ENCODE measurements at regions not wholly inside any gene's neighbourhood (a gene's known extent, or its start where the extent isn't known, plus 50 kb on each side); places are given as distances from the start of the nearest gene placed in this dataset.

DNA sequence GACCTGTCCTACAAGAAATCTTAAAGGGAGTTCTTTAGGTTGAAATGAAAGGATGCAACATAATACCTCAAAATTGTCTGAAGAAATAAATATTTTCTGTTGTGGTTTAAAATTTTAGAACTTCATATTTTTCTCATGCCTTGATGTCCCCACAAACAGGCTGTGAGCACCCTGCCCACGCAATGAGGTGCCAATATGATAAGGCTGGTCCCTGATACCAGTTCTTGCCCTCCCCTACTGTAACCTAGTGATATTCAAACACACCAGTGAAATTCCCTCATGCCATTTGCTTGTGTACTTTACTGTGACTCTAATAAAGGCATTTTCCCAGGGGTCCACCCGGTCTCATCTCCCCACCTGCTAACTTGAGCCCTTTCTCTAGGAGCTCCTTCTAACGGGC, 67.3 kb upstream of the SIRPG start:
- Histone ChIP-seq H4K20me1 (ENCODE audit: insufficient read depth) (no peaks in the 10 kb centered on the region), H3K36me3 (ENCODE audit: low read depth) (no peaks in the 10 kb centered on the region), H3K9ac (no peak overlapping the region), H3K9me3 (ENCODE audit: low read depth) (no peaks in the 10 kb centered on the region), H3K9me2 (ENCODE audit: insufficient read depth) (no peaks in the 10 kb centered on the region), H2AFZ (no peak overlapping the region), H3K4me2 (ENCODE audit: unreplicated experiment) (no peak overlapping the region), H3K4me1 (ENCODE audit: insufficient read depth) (peaks cover 6% of the 10 kb centered on the region), H3K79me2 (ENCODE audit: insufficient read depth) (no peaks in the 10 kb centered on the region), H3F3A (ENCODE audit: insufficient read depth) (peaks cover 7% of the 10 kb centered on the region), H3K4me3 (no peak overlapping the region), H3K27ac (no peak overlapping the region), H3K27me3 (replicated peaks; ENCODE audit: insufficient read depth) (no peaks in the 10 kb centered on the region)
- in situ Hi-C loops (cut with MboI): no loop called here
- no peak for DNase-seq
- WGBS, 2 experiments (ENCODE audit: low coverage in 1 of 2, low lambda C conversion rate in 2 of 2, missing lambda C conversion rate in 2 of 2): 45 to 49% methylated on average over 3 of the region's 3 CpGs
- TF ChIP-seq EZH2phosphoT487 (IDR thresholded peaks at IDR 0.05; ENCODE audit: insufficient read depth, low read depth) (no peak), EZH2 (IDR thresholded peaks at IDR 0.05; ENCODE audit: insufficient read depth, poor library complexity, severe bottlenecking) (no peak)

DNA sequence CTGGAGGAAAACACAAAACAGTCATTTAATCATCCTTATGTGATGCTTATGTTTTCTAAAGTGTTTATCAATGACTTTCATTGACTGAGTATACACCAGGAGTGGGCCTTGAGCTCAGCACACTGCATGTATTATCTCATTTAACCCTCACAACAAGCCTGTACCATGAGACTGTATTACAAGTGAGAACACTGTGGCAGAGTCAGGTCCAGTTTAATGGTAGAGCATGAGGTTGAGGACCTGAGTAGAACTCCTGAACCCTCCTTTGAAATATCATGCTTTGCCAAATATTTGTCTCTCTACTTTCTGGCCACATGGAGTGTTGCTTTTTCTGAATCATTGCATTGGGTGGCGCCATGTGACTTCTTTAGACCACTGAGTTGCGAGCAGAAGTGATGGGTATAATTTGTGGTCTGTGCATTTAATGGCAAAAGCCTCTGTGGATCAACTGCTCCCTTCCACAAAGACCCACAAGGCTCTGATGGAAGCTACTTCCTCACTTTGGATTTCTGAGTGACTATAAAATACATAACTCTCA, 65.0 kb upstream of the SIRPG start:
- in situ Hi-C loops (cut with MboI): no loop called here
- H3K9me2 ChIP-seq (ENCODE audit: insufficient read depth): no peaks in the 10 kb centered on the region

GRCh38 chr20:1721687-1722512, 64.3 kb upstream of the SIRPG start:
- Histone ChIP-seq H4K20me1 (ENCODE audit: insufficient read depth) (no peaks in the 10 kb centered on the region), H3K27me3 (replicated peaks; ENCODE audit: insufficient read depth) (no peaks in the 10 kb centered on the region), H3K4me3 (no peak overlapping the region), H3K9me2 (ENCODE audit: insufficient read depth) (no peaks in the 10 kb centered on the region), H3K36me3 (ENCODE audit: low read depth) (no peaks in the 10 kb centered on the region), H3K79me2 (ENCODE audit: insufficient read depth) (no peaks in the 10 kb centered on the region), H3F3A (ENCODE audit: insufficient read depth) (peaks cover 34% of the 10 kb centered on the region), H3K9ac (no peak overlapping the region), H2AFZ (no peak overlapping the region), H3K4me1 (ENCODE audit: insufficient read depth) (peaks cover 32% of the 10 kb centered on the region), H3K9me3 (ENCODE audit: low read depth) (no peaks in the 10 kb centered on the region), H3K27ac (no peak overlapping the region), H3K4me2 (ENCODE audit: unreplicated experiment) (no peak overlapping the region)
- in situ Hi-C loops (cut with MboI): no loop called here
- 58 to 63% methylated on average over 6 of the region's 6 CpGs for WGBS, 2 experiments (ENCODE audit: low coverage in 1 of 2, low lambda C conversion rate in 2 of 2, missing lambda C conversion rate in 2 of 2)
- DNase-seq: no peak
- TF ChIP-seq EZH2 (IDR thresholded peaks at IDR 0.05; ENCODE audit: insufficient read depth, poor library complexity, severe bottlenecking) (no peak), EZH2phosphoT487 (IDR thresholded peaks at IDR 0.05; ENCODE audit: insufficient read depth, low read depth) (no peak)

More for the DNA sequence above, 65.0 kb upstream of the SIRPG start:
- Histone ChIP-seq H3F3A (ENCODE audit: insufficient read depth) (peaks cover 28% of the 10 kb centered on the region), H2AFZ (no peak overlapping the region), H3K79me2 (ENCODE audit: insufficient read depth) (no peaks in the 10 kb centered on the region), H3K4me1 (ENCODE audit: insufficient read depth) (peaks cover 26% of the 10 kb centered on the region), H3K27me3 (replicated peaks; ENCODE audit: insufficient read depth) (no peaks in the 10 kb centered on the region), H3K4me2 (ENCODE audit: unreplicated experiment) (no peak overlapping the region), H3K9ac (no peak overlapping the region), H3K36me3 (ENCODE audit: low read depth) (no peaks in the 10 kb centered on the region), H3K4me3 (no peak overlapping the region), H3K9me3 (ENCODE audit: low read depth) (no peaks in the 10 kb centered on the region), H4K20me1 (ENCODE audit: insufficient read depth) (no peaks in the 10 kb centered on the region), H3K27ac (no peak overlapping the region)
- WGBS, 2 experiments (ENCODE audit: low coverage in 1 of 2, low lambda C conversion rate in 2 of 2, missing lambda C conversion rate in 2 of 2): 74 to 77% methylated on average over 2 of the region's 2 CpGs
- TF ChIP-seq EZH2 (IDR thresholded peaks at IDR 0.05; ENCODE audit: insufficient read depth, poor library complexity, severe bottlenecking) (no peak), EZH2phosphoT487 (IDR thresholded peaks at IDR 0.05; ENCODE audit: insufficient read depth, low read depth) (no peak)
- DNase-seq: no peak

GRCh38 chr20:1720845-1721475, 63.4 kb upstream of the SIRPG start:
- Histone ChIP-seq H4K20me1 (ENCODE audit: insufficient read depth) (no peaks in the 10 kb centered on the region), H3K4me2 (ENCODE audit: unreplicated experiment) (no peak overlapping the region), H3F3A (ENCODE audit: insufficient read depth) (peaks cover 39% of the 10 kb centered on the region), H3K79me2 (ENCODE audit: insufficient read depth) (no peaks in the 10 kb centered on the region), H3K36me3 (ENCODE audit: low read depth) (no peaks in the 10 kb centered on the region), H3K27ac (no peak overlapping the region), H3K27me3 (replicated peaks; ENCODE audit: insufficient read depth) (no peaks in the 10 kb centered on the region), H3K9me2 (ENCODE audit: insufficient read depth) (no peaks in the 10 kb centered on the region), H3K9ac (no peak overlapping the region), H3K9me3 (ENCODE audit: low read depth) (no peaks in the 10 kb centered on the region), H3K4me3 (no peak overlapping the region), H2AFZ (no peak overlapping the region), H3K4me1 (ENCODE audit: insufficient read depth) (peaks cover 32% of the 10 kb centered on the region)
- WGBS, 2 experiments (ENCODE audit: low coverage in 1 of 2, low lambda C conversion rate in 2 of 2, missing lambda C conversion rate in 2 of 2): 51 to 55% methylated on average over 5 of the region's 5 CpGs
- DNase-seq: no peak
- in situ Hi-C loops (cut with MboI): no loop called here
- no peak for TF ChIP-seq EZH2 (IDR thresholded peaks at IDR 0.05; ENCODE audit: insufficient read depth, poor library complexity, severe bottlenecking)
- TF ChIP-seq EZH2phosphoT487 (IDR thresholded peaks at IDR 0.05; ENCODE audit: insufficient read depth, low read depth): no peak

All from GM23248 (cell line).